HG03064 (cell line): ENCODE measurements at regions not wholly inside any gene's neighbourhood (a gene's known extent, or its start where the extent isn't known, plus 50 kb on each side); places are given as distances from the start of the nearest gene placed in this dataset.
"Not testable (repeated sequence)": the region's sequence is repeated elsewhere in the genome, so short reads cannot be mapped to it uniquely, and the experiment has no call there.

ENCODE experiments used
- ATAC-seq: cut with Tn5 transposase; IDR thresholded peaks from one replicate; pipeline ENCODE4 v1.9.1; 2021; ENCODE audit warnings: low read depth; ENCODE audit not compliant: unreplicated experiment

- no peak for ATAC-seq
Measured at GRCh38 chr4:63315651-63316050, 1093.6 kb downstream of the TECRL start.

GRCh38 chr4:63308697-63309096 lies 1100.6 kb downstream of the TECRL start:
- no peak for ATAC-seq

GRCh38 chr4:63302792-63303191 lies 1106.5 kb downstream of the TECRL start:
- ATAC-seq: no peak

- ATAC-seq: no peak
Measured at GRCh38 chr4:63302078-63302477, 1107.2 kb downstream of the TECRL start.

GRCh38 chr4:63296773-63297172 lies 1112.5 kb downstream of the TECRL start:
- no peak for ATAC-seq

GRCh38 chr4:63275491-63275890 lies 1133.8 kb downstream of the TECRL start:
- no peak for ATAC-seq

GRCh38 chr4:63269156-63269555 lies 1140.1 kb downstream of the TECRL start:
- ATAC-seq: no peak

GRCh38 chr4:63233671-63234070 lies 1175.6 kb downstream of the TECRL start:
- ATAC-seq: no peak

GRCh38 chr4:63232058-63232457 lies 1177.2 kb downstream of the TECRL start:
- ATAC-seq: no peak

GRCh38 chr4:63226229-63226628 lies 1183.0 kb downstream of the TECRL start:
- no peak for ATAC-seq

GRCh38 chr4:63222466-63222865 lies 1186.8 kb downstream of the TECRL start:
- ATAC-seq: no peak

GRCh38 chr4:63221477-63221876 lies 1187.8 kb downstream of the TECRL start:
- no peak for ATAC-seq

- ATAC-seq: no peak
Measured at GRCh38 chr4:63218856-63219255, 1190.4 kb downstream of the TECRL start.

- ATAC-seq: no peak
Measured at GRCh38 chr4:63214076-63214475, 1195.2 kb downstream of the TECRL start.

GRCh38 chr4:63211776-63212479 lies 1197.3 kb downstream of the TECRL start:
- ATAC-seq: no peak

GRCh38 chr4:63211375-63211774 lies 1197.9 kb downstream of the TECRL start:
- no peak for ATAC-seq

- not testable (repeated sequence) for ATAC-seq
Measured at GRCh38 chr4:63193029-63193428, 1216.2 kb downstream of the TECRL start.

GRCh38 chr4:63171341-63171740 lies 1237.9 kb downstream of the TECRL start:
- no peak for ATAC-seq

GRCh38 chr4:63170923-63171322 lies 1238.3 kb downstream of the TECRL start:
- no peak for ATAC-seq

- no peak for ATAC-seq
Measured at GRCh38 chr4:63169836-63170235, 1239.4 kb downstream of the TECRL start.

- no peak for ATAC-seq
Measured at GRCh38 chr4:63155561-63155960, 1253.7 kb downstream of the TECRL start.

- no peak for ATAC-seq
Measured at GRCh38 chr4:63123441-63123840, 1285.8 kb downstream of the TECRL start.

- no peak for ATAC-seq
Measured at GRCh38 chr4:63122955-63123354, 1286.3 kb downstream of the TECRL start.
